HG03460 (cell line): ENCODE measurements at regions not wholly inside any gene's neighbourhood (a gene's known extent, or its start where the extent isn't known, plus 50 kb on each side); places are given as distances from the start of the nearest gene placed in this dataset.

Experiments used
- ATAC-seq: cut with Tn5 transposase; IDR thresholded peaks from one replicate; pipeline ENCODE4 v1.9.1; 2021; ENCODE audit not compliant: unreplicated experiment

DNA sequence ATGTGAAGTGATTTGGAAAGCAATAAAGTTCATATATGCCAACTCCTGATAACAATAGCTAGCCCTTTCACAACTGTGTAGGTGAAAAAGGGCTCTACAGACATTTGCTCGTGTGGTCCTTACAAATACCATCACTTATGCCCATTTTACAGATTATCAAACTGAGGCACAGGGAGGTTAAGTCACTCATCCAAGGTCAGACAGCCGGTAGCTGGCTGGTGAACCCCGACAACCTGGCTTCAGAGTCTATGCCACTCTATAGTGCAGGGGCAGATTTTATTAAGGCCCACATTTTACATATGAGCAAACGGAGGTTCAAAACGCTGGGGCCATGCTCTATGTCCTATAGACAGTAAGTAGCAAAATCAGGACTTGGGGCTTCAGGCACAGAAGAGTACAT, 280.5 kb downstream of the RRAGC start:
- ATAC-seq, result no peak

DNA sequence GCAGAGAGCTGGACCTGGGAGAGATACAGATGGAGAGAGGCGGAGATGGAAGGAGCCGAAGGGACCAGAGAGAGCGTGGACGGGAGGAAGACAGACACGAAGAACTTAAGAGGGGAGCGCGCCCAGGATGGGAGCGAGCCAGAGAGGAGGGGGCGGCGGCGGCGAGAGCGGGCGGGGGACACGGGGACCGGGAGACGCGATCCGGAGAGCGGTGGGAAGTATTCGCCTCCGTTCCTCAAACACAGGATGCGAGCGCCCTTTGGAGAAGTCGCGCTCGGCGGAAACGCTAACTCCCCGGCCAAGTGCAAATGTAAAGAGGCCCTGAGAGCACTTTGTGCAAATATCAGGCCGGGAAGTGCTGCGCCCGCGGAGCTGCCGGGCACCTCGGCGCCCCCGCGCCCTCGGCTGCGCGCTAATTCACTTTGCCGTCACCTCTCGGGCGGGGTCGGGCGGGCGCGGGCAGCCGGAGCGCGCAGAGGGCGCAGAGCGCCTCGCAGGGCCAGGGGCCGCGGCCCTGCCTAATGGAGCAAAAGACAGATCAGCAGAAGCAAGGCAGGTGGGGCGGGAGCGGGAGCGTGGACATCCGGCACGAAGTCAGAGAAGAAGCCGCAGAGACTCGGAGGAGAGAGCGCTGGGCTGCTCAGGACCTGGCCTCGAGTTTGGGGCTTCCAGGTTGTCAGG, 281.2 kb downstream of the RRAGC start:
- ATAC-seq, result no peak

DNA sequence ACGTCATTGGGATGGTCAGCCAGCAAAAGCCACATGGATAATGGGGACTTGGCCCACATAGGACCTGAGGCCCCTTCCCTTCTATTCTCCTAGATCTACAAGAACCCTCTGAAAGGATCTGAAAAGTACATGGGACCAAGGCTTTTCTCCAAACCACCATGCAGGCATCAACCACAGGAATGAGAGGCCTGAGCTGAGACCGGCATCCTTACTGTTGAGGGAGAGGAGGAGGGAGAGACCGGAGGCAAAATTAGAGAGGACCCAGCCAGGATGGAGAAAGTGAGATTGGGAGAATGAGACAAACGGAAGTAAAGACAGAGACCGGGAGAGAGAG, 281.7 kb downstream of the RRAGC start:
- ATAC-seq, result no peak

DNA sequence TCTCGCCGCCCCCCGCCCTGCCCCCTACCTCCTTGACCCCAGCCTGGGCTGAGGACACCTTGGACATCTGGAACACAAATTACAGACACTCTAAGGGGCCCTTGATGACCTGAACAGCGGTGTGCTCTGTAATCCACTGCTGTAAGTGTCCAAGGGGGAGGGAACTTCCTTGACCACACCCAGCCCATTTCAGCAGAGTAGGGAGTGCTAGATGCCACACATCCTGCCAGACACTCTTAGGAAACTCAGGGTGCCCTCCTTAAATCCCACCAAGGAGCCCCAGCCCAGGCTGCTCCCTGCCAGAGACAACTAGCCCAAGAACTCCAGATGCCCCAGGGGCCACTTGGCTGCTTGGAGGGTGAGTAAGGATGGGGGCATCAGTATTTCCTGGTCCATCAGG, 282.2 kb downstream of the RRAGC start:
- ATAC-seq, result no peak

DNA sequence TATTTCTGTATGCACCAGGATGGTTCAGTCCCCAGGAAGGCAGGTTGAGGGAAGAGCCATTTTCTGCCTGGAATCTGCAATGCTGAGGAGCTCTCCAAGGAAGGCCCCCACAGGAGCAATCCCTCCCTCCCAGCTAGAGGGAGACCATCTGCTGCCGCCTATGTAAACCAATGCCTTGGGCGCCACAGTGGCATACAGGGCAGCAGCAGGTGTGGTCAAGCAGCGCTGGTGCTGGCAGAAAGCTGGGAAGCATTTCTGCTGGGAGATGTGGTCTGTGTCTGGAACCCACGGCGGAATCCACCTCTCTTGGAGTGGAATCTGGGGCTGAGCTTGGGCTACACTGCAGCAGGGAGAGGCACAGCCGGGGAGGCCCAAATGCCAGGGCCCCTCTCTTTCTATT, 283.3 kb downstream of the RRAGC start:
- no peak for ATAC-seq

DNA sequence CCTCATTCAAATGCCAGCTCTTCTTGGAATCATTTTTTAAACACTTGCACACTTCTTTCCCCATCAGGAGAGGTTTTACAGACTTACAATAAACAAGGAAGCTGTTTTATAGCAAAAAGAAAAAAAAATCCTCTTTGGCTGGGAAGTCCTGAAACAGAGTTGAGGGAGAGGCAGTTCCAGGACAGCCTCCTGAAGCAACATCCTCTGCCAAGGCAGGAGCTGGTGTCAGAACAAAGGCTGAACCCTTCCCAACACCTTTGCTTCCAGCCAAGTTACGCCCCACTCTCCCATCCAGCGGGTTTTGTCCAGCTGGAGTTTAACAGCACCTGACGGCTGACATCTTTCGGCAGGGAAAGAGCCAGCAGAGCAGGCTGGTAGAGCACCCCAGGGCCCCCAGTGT, 287.8 kb downstream of the RRAGC start:
- no peak for ATAC-seq

DNA sequence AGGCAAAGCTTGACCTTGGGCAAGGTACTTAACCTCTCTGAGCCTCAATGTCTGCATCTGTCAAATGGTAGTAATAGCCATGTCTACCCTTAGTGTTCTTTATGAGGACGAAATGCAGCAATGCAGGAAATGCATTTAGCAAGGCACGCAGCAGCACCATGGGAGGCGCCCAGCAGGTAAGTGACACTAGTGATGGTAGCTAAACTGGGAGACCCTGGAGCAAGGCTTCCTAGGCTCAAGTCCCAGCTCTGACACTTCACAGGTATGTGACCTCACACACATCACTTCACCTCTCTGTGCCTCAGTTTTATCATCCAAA, 289.0 kb downstream of the RRAGC start:
- ATAC-seq, result no peak

DNA sequence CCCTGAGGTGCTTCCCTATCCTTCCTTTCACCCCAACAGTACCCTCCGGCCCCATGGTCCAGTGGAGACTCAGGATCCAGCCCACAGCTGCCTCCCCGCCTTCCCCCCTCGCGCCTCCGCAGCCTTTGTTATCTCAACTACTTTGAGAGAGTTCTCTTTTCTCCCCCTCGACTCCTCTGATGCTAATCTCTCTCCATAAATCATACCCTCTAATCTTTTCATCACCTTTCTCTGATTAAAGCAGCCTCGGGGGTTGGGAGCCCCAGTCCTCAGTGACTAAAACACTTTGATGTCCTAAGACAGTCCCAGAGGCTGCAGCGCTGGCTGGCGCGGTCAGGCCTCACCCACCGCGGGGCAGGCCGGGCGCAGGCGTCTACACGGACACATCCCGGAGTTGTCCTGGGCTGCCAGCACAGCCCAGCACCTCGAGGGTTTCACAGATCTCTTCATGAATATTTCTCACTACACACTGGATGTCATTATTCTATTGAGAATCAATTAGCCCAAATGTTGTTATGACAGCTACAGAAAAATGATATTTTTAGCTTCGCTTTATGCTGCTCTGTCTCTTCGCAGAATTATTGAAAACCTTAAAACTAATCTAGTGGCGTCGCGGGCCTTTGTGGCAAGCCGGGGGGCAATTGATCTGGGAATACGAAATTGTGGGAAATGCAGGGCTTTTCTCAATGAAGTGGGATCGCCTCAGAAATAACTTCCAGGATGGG, 289.5 kb downstream of the RRAGC start:
- ATAC-seq, result no peak

DNA sequence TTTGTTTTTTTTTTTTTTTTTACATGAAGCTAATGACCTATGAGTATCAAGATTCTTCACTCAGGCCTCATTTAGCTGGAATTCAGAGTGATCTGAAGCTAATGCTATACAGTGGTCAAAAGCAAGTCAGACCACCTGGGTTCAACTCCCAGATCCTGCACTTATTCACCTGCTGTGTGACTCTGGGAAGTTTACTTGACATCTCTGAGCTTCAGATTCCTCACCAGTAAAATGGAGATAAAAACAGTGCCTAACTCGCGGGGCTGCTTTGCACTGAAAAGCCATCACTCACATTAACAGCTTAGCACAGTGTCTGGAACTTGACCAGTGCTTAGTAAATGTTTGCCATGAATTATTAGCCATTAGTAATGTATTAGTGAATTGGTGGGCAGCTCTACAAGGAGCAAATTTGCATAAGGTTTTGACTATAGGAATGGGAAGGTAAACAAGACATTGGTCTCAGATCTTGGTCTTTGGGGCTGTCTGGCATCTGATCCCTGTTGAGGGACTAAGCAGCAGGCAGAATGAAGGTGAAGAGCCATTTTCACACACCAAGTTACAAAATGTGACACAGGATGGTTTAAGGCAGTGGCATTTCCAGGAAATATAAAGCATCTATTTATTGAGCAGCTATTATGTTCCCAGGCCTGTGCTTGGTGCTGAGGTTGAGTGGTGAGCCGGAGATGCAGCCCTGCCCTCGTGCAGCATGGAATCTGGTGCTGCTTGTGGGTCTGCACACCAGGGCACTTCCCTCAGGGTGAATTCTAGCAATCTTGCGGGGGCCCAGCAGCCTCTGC, 291.3 kb downstream of the RRAGC start:
- ATAC-seq, result no peak

DNA sequence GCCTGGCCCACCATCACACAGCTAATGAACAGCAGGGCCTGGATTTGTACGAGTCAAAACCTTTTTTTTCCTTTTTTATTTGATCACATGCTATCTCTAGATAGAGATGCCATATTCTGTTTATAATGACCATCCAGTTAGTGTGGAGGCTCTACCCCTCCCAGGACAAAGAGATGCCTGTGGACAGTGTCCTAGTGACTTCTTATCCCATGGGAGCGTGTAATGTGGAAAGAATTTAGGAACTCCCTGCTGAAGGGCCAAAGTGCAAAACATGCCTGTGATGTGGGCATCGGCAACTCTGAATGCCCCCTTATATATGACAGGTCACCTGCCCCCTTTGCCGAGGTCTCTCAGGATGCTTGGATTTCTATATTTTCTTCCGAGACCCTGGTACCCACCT, 292.2 kb downstream of the RRAGC start:
- ATAC-seq, result no peak

DNA sequence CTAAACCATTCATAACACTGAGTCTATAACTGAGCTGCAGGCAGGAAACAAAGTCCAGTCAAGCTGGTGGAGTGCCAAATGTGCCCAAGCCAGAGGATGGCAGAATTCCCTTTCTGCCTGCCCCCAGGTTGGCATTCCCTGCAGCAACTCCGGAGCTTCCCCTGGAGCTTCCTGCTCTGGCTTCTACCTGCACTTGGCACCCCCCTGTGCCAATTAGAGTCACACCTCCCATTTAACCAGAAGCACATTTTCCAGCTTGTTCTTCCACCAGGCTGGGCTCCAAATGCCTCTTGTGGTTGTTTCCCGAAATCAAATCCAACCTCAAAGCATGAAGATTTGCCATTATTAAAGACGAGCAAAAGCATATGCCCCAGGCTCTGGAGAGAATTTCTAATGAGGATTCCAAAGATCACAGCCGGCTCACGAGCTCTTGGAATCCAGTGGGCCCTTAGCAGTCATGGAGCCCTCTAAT, 294.5 kb downstream of the RRAGC start:
- no peak for ATAC-seq

DNA sequence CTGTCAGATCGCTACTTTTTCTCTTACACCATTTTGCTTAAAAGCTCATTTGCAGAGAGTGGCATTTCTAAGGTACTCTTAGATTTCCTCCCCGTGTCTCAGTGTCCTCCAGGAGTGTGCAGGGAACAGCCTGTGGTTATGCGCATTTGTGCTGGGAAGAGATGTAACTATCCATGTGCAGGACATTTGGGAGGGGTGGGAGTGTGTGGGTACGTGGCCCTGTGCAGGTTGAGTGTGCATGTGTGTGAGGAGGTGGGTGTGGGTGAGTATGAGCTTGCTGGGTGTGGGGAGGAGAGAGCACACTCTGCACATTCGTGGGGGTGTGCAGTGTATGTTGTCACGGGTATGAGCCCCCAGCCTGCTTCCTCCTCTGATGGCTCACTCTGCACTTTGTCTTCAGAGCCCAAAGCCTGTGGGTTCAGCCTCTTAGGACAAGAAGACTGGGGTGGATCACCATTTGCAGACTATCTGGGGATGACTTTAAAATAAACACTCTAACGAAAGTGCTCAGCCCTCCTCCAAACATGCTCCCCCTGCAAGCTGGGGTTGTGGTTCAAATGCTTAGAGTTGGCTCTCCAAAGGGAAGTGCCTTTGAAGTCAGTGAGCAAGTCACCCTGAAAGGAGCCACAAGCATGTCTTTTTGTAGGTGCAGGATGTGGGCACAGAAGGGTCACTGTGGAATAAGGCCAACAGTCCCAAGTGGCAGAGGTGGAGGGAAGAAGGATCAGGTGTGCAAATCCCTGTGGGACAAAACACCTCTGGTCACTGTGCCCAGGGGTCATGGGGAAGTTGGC, 295.4 kb downstream of the RRAGC start:
- ATAC-seq, result no peak

DNA sequence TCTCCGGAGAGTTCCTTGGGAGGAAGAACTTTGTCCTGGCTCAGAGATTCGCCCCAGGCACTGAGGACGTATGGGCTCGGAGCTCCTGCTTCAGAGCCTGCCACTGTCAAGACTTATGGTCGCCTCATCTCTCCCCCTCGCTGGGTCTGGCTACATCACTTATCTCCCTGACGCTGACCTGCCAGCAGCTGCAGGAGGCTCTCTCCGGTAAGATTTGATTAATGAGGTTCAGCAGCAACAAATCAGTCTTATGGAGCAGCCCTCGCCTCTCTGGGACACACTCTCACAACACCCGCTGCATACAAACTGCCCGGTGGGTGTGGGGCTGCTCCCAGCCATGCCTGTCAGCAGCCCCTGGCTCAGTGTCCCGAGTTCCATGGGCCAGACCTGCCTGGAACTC, 297.8 kb downstream of the RRAGC start:
- no peak for ATAC-seq

DNA sequence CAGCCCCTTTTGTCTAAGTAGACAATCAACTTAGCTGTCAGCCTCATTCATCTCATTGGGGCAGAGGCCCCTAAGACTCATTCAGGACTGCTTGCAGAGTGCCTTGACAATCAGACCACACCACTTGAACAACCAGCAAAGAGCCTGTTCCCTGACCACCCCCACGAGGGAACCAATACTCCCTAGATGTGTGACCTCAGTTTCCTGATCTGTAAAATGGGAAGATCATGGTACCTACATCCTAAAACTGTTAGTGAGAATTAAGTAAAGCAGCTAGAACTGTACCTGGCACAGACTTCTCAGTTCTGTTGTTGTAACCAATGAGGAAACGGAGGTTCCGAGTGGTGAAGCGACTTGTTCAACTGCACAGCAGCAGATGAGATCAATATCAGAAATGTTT, 298.5 kb downstream of the RRAGC start:
- ATAC-seq, result no peak

DNA sequence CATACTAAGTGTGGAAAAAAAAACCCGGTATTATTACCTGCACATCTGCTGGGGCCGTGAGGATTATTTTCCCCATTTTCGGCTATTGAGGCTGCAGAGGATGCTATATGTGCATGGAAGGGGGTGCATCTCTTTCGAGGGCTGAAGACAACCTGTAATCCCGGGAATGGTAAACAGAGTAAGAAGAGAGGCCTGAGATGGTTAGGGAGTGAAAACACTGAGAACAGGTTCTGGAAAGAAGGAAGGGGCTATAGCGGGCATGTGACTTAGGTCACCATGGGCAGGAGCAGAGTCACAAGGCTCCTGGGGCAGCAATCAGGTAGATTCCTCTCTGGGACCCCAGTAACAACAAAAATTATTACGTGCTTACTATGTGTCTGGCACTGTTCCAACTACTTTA, 299.1 kb downstream of the RRAGC start:
- ATAC-seq, result no peak

DNA sequence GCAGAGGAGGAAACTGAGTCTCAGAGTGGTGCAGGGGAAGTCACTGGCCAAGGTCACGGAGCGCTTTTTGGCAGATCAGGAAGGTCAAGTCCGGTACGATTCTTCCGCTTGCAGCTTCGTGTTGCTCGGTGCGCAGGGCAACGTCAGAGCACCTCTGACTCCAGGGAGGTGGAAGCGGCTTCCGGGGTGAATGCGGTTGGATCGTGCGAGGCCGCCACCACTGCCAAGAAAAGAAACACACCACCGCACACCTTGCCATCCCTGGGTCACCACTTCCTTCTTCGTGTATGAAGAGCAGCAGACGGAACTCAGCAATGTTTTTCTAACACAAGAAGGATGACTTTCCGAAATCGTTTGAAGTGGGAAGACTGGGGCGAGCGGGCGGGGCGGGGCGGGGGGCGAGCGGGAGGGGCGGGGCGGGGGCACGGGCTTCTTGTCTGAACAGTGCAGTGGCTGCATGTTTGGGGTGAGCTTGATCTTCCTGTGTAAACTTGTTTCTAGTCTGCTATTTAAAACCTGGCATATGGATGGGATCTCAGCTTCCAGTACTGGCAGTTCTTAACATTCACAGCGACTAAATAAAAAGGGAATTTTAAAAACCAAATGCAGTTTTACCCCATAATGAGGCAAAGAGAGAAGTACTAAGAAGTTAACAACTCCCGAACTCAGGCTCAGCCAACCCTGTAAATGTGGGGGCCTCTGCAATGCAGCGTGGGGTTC, 300.0 kb downstream of the RRAGC start:
- peak; percentile 71 for ATAC-seq

DNA sequence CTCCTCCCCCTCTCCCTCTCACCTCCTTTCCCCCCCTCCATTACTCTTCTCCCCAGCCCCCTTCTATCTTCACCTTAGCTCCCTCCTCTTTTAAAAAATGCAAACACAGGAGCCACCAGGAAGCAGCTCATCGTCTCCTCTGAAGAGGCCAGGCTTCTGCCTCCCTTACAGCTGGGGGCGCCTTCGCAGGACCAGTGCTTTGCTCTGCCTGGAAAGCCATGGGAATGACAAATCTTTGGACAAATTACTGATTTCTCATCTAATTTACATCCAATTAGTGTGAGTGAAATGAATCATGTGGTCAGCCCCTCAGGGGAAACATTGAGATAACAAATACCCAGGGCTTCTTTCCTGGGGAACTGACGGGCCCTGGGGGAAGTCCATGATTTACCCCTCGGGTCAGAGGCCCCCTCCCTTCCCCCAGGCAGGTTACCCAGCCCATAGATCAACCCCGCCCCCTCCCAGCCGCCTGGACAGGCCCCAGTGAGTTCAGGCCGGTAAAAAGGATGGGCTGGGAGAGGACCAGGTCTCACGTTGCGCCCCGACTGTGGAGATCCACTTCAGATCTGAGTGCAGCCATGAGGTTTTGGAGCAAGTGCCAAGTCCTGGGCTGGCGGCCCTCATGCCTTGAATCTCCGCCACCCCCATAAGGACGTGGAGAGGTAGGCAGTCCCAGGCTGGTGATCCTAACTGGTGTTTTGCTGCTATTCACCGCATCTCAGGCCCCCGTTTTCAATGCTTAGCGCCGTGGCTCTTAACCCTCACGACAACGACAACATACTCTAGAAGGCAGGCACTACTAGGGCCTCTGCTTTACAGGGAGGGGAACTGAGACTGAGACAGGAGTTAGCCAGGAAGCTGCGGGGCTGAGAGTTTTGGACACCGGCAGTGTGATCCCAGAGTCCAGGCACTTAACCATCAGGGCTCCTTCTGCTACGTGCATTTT, 300.8 kb downstream of the RRAGC start:
- peak; percentile 36 for ATAC-seq

DNA sequence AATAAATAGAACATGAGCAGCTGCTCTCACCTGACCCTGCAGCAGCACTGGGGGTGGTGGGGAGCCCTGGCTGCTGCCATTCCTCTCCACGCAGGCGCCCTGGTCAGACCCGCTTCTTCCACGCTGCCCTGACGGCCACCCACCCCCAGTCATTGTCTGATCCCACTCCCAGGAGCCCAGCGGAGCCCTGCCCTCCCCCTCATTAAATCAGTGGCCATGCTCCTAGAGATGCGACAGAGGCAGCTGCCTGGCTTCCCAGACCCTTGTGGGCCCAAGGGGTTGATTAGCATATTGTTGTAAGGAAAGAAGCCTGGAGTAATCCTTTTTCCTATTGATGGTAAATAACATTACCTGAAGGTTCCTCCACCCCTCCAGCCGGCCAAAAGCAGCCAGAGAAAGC, 301.5 kb downstream of the RRAGC start:
- ATAC-seq, result no peak

DNA sequence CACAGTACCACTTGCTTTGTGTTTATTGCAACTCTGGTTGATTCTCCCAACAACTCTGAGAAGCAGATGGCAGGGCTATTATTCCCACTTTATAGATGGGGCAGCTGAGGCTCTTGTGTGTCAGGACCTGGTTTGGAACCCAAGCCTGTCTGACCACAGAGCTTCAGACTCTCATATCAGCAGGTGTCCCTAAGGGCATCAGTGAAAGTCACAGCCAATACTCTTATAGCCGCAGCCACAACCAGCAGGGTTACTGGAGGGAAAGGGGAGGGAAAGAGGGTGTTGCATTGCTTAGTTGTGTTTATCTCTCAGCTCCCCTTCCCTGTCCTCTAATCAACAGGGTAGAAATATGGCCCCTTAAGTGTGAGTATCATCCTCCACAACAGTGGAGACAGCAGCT, 304.0 kb downstream of the RRAGC start:
- no peak for ATAC-seq

DNA sequence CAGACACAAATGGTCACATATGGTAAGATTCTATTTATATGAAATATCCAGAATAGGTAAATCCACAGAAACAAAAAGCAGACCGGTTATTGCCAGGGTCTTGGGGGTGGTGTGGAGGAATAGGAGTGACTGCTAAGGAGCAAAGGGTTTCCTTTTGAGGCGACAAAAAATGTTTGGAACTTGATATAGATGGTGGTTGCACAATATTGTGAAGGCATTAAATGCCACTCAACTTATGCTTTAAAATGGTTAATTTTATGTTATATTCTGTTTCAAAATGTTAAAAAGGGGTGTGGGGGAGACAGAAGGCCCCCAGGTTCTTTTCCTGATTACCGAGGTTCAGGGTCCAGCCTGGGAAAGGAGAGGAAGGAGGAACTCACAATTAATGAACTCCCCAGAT, 304.4 kb downstream of the RRAGC start:
- ATAC-seq, result no peak
